Stomach smooth muscle (tissue), 2 donors: ENCODE measurements at regions not wholly inside any gene's neighbourhood (a gene's known extent, or its start where the extent isn't known, plus 50 kb on each side); places are given as distances from the start of the nearest gene placed in this dataset.

Experiments
- H3K27ac ChIP-seq: one replicate; pipeline ENCODE4 v1.7.0; 2013; ENCODE audit warnings: mild to moderate bottlenecking, low read length, inconsistent platforms
- H3K27me3 ChIP-seq, 2 donors: one replicate each; pipeline ENCODE4 v1.7.0; 2013; ENCODE audit warnings: low read length in 2 of 2; ENCODE audit not compliant: insufficient read depth in 2 of 2, control insufficient read depth in 1 of 2
- H3K36me3 ChIP-seq, 2 donors: one replicate each; pipeline ENCODE4 v1.7.0; 2013; ENCODE audit warnings: low read length in 2 of 2; ENCODE audit not compliant: control insufficient read depth in 2 of 2, insufficient read depth in 2 of 2
- H3K4me1 ChIP-seq: one replicate; pipeline ENCODE4 v1.7.0; 2013; ENCODE audit warnings: low read length; ENCODE audit not compliant: control insufficient read depth, insufficient read depth
- H3K4me3 ChIP-seq, 2 donors: one replicate each; pipeline ENCODE4 v1.7.0; 2013; ENCODE audit warnings: low read length in 2 of 2
- H3K9ac ChIP-seq, 2 donors: one replicate each; pipeline ENCODE4 v1.7.0; 2013; ENCODE audit warnings: low read length in 2 of 2, mild to moderate bottlenecking in 1 of 2
- H3K9me3 ChIP-seq, 2 donors: one replicate each; pipeline ENCODE4 v1.7.0; 2013; ENCODE audit warnings: low read length in 2 of 2; ENCODE audit not compliant: control insufficient read depth in 2 of 2
- donor health status: healthy.
- donor health status: Pancreatic carcinoma.

DNA sequence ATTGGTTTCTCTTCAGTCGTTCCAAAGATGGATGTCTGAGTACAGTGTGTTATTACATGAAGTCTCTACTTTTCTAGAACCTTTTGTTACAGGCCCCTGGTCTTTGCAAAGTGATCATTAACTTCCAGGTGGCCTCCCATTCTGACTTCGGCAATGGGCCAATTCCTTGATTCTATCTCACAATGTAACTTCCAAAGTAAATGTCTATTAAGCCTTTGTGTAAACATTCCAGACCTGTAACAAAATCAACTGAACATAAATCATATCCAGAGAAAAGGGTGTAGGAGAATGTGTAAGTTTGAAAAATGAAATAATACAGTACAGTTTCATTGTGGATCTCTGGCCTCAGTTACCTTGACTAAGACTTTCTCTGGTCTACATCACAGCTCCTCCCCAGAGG is 187.8 kb upstream of the JAG1 start:
- no peaks in the 10 kb centered on the region for H3K36me3 ChIP-seq
- H3K4me1 ChIP-seq: peaks cover 7% of the 10 kb centered on the region
- H3K9me3 ChIP-seq: no peaks in the 10 kb centered on the region
- H3K4me3 ChIP-seq: no peak overlapping the region
- H3K27me3 ChIP-seq: no peaks in the 10 kb centered on the region
- H3K27ac ChIP-seq: no peak overlapping the region
- H3K9ac ChIP-seq: no peak overlapping the region

DNA sequence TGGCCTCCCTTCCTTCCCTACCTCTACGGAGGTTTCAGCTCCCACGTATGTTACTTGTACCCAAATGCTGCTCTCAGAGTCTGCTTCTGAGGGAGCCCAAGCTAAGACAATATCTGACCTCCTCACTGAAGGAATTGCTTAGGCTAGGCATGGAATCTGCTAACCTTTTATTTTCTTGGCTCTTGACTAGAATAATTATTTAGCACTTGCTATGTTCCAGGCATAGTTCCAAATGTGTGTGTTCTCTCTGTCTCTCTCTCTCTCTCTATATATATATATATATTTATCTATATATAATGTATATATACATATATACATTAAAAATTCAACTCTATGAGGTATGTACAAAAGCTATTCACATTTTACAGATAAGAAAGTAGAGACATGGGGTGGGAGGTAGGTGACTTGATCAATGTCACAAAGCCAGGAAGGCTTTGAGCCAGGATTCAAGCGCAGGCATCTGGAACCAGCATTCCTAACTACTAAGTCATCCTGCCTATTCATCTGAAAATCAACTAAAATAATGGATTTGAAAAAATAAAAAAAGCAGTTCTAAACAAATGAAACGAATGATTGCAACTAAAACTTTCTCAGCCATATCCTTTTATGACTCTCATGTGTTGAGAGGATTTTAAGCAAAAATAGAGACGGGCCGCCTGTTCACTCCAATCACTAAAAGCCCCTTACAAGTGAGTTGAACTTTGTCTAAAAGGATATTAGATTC is 189.7 kb upstream of the JAG1 start:
- H3K36me3 ChIP-seq: no peaks in the 10 kb centered on the region
- no peaks in the 10 kb centered on the region for H3K27me3 ChIP-seq
- no peaks in the 10 kb centered on the region for H3K9me3 ChIP-seq
- H3K4me3 ChIP-seq: no peak overlapping the region
- peaks cover 7% of the 10 kb centered on the region for H3K4me1 ChIP-seq
- no peak overlapping the region for H3K27ac ChIP-seq
- no peak overlapping the region for H3K9ac ChIP-seq

DNA sequence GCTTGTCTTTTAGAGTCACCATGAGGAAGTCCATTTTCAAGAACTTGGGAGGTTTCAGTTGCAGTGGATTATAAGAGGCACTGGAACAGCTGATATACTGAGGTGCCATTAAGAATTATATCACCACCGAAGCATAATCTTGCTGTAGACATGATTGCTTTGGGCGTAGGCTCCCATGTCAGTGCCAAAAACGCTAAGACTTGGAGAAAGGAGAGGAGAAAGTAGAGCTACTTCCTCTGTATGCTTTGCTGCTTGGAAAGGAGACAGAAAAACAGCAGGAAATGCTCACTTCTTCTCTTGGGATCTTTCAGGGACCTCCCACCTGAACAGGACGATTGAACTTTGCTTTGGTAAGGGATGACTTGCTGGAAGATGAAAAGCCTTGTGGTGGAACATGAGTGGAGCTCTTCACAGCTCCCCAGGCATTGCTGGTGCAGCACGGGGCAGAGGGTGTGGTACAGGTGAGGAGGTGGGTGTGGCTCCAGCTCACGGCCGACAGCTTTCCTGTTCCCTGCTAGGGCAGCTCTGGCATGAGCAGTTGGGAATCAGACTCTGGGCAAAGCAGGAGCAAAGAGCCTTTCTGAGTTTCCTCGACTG is 190.4 kb upstream of the JAG1 start:
- no peak overlapping the region for H3K27ac ChIP-seq
- H3K4me3 ChIP-seq: no peak overlapping the region
- H3K9me3 ChIP-seq: no peaks in the 10 kb centered on the region
- no peak overlapping the region for H3K9ac ChIP-seq
- no peaks in the 10 kb centered on the region for H3K27me3 ChIP-seq
- H3K4me1 ChIP-seq: peaks cover 7% of the 10 kb centered on the region
- no peaks in the 10 kb centered on the region for H3K36me3 ChIP-seq

DNA sequence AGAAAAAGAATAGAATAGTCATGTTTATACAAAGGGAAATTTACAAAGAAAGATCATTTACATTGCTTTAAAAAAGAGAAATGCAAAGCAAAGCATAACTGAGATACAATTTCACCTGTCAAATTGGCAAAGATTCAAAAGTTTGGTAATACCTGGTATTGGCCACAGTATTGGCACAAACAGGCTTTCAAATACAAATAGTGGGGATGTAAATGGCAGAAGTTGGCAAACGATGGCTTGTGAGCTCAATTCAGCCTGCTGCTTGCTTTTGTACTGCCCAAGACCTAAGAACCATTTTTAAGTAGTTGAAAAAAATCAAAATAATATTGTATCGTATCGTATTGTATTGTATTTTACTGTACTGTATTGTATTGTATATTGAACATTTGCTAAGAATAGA is 194.5 kb upstream of the JAG1 start:
- no peaks in the 10 kb centered on the region for H3K36me3 ChIP-seq
- no peak overlapping the region for H3K4me3 ChIP-seq
- H3K4me1 ChIP-seq: peaks cover 7% of the 10 kb centered on the region
- no peak overlapping the region for H3K27ac ChIP-seq
- H3K9ac ChIP-seq: no peak overlapping the region
- no peaks in the 10 kb centered on the region for H3K9me3 ChIP-seq
- H3K27me3 ChIP-seq: no peaks in the 10 kb centered on the region

DNA sequence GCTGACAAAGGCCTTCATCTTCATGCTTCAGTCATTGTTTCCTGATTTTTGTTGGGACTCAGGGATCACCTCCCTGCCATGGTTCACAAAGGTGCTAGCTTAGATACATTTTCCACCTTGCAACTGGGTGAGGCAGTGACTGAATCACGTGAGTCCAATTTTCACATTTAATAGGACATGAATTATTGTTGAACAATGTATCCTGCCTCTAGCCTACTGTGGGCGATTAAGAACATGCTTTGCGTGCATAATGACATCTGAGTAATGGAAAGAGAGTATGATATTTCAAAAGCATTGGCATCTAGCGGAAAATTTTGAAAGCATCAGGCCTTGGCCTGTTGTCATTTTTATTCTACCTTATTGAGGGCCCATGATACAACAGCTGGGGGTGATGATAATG is 199.2 kb upstream of the JAG1 start:
- Histone ChIP-seq H3K36me3 (no peaks in the 10 kb centered on the region), H3K27me3 (no peaks in the 10 kb centered on the region), H3K27ac (no peak overlapping the region), H3K9me3 (no peaks in the 10 kb centered on the region), H3K4me3 (no peak overlapping the region), H3K9ac (no peak overlapping the region), H3K4me1 (peaks cover 5% of the 10 kb centered on the region)

DNA sequence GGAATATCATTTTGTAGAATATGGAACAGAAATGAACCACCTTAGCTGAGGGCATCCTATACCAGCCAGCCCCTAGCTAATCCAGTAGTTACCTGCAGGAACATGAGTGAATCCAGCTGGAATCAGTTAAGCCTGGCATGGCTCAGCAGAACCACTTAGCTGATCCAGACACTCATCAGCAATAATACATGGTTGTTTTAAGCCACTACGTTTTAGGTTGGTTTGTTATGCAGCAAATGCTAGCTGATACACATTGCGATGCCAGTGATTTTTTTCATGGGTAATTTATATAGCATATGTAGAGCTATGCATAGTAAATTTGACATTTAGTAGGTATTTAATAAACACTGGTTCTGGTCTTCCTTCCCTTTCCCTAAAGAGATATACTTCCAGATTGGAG is 201.9 kb upstream of the JAG1 start:
- Histone ChIP-seq H3K9me3 (no peaks in the 10 kb centered on the region), H3K4me3 (no peak overlapping the region), H3K4me1 (peaks cover 5% of the 10 kb centered on the region), H3K27ac (no peak overlapping the region), H3K36me3 (no peaks in the 10 kb centered on the region), H3K27me3 (no peaks in the 10 kb centered on the region), H3K9ac (no peak overlapping the region)

DNA sequence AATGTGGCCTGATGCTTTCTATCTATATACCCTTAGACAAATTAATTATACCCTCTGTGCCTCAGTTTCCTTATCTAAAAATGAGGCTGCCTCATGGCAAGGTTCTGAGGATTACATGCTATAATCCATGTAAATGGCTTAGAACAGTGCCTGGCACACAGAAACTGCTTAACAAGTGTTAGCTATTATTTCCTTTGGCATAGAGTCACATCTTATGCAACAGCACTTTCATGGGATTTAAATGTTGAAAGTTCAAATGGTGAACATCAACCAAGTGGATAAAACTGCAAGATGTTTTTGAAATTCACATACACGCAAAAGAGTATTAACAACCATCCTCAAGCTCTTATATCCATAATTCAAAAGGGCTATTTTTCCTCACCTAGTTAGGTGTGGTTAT is 202.8 kb upstream of the JAG1 start:
- no peaks in the 10 kb centered on the region for H3K27me3 ChIP-seq
- H3K4me3 ChIP-seq: no peak overlapping the region
- no peak overlapping the region for H3K27ac ChIP-seq

DNA sequence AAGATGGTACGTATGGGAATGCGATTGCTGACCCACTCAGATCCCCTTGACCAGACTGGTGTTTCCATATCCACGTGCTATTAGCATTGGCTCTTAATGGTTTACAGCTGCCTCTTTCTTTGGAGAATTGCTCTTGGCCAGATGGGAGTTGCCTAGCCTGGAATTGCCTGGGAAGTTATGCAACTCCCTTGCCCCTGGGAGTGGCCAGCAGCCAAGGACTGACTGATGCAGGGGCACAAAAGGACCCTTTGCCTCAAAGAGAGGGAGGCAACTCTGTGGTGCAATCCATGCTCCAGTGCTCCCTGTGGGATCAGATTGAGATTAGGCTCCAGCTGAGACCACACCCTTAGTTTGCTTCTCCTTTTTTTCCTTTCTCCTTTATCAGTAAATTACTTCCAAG is 203.5 kb upstream of the JAG1 start:
- no peak overlapping the region for H3K4me3 ChIP-seq
- no peaks in the 10 kb centered on the region for H3K9me3 ChIP-seq
- no peaks in the 10 kb centered on the region for H3K27me3 ChIP-seq
- H3K27ac ChIP-seq: no peak overlapping the region
- H3K36me3 ChIP-seq: no peaks in the 10 kb centered on the region
- H3K4me1 ChIP-seq: peaks cover 5% of the 10 kb centered on the region
- H3K9ac ChIP-seq: no peak overlapping the region

More for the DNA sequence above, 202.8 kb upstream of the JAG1 start:
- Histone ChIP-seq H3K9me3 (no peaks in the 10 kb centered on the region), H3K4me1 (peaks cover 5% of the 10 kb centered on the region), H3K36me3 (no peaks in the 10 kb centered on the region), H3K9ac (no peak overlapping the region)

DNA sequence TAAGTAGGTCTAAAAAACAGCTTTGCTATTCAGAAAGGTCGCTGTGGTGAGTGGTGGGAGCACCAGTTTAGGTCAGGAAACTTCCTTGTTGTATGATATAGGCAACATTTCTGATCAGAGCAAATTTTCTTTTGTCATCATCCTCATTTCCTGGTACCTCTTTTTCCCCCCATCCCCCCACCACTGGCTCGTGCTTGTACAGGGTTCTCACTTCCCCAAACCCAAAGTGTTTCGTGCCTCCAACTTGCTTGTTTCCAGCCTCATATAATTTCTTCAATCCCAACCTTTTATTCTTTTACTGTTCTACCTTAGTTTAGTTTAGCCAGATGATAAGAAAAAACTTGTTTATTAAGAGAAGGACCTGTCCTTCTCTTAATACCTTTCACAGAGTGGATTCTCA is 209.4 kb upstream of the JAG1 start:
- Histone ChIP-seq H3K27me3 (no peaks in the 10 kb centered on the region), H3K9ac (no peak overlapping the region), H3K36me3 (no peaks in the 10 kb centered on the region), H3K4me3 (no peak overlapping the region), H3K4me1 (no peaks in the 10 kb centered on the region), H3K27ac (no peak overlapping the region), H3K9me3 (no peaks in the 10 kb centered on the region)

DNA sequence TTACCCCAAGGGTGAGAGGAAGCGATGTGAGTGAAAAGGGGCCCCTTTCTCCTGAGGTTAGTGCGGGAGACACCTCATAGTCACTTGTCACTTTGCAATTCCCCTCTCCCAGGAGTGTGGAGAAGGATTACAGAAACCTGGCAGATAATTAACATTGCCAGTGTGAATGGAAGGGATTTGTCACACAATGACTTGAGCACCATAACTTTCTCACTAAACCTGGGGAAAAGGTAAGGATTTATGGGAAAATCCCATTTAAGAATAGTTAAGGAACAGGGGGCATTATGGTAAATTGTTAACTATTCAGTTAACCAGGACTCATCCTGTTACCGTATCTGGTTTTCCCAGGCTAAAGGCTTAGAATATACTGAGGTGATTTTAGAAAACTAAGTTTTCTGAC is 219.5 kb upstream of the JAG1 start:
- H3K27ac ChIP-seq: no peak overlapping the region
- H3K36me3 ChIP-seq: no peaks in the 10 kb centered on the region
- no peaks in the 10 kb centered on the region for H3K9me3 ChIP-seq
- H3K4me3 ChIP-seq: no peak overlapping the region
- no peak overlapping the region for H3K9ac ChIP-seq
- H3K27me3 ChIP-seq: no peaks in the 10 kb centered on the region
- no peaks in the 10 kb centered on the region for H3K4me1 ChIP-seq

DNA sequence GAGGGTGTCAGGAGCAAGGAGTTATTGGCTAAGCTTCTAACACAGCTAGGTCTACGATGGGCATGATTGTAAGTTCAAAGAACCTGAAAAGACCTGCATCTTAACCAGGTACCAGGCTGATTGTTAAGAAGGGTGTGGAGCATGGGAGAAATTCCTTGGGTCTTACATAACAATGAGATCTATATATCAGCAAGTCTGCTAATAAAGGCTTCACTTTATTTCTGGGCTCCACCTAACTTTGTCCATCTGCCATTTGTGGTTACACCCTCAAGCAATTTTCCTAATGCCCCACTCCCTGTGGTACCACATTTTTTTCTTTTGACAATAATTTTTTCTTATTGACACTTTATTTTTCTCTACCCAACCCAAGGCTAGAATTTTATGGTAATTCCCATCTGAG is 223.5 kb upstream of the JAG1 start:
- Histone ChIP-seq H3K27ac (no peak overlapping the region), H3K4me3 (no peak overlapping the region), H3K27me3 (no peaks in the 10 kb centered on the region), H3K36me3 (no peaks in the 10 kb centered on the region), H3K9ac (no peak overlapping the region), H3K9me3 (no peaks in the 10 kb centered on the region), H3K4me1 (no peaks in the 10 kb centered on the region)
